HG02759 (cell line): ENCODE measurements at regions not wholly inside any gene's neighbourhood (a gene's known extent, or its start where the extent isn't known, plus 50 kb on each side); places are given as distances from the start of the nearest gene placed in this dataset.

Experiments used
- ATAC-seq: cut with Tn5 transposase; IDR thresholded peaks from one replicate; pipeline ENCODE4 v1.9.1; 2021; ENCODE audit warnings: mild to moderate bottlenecking, moderate library complexity; ENCODE audit not compliant: unreplicated experiment

DNA sequence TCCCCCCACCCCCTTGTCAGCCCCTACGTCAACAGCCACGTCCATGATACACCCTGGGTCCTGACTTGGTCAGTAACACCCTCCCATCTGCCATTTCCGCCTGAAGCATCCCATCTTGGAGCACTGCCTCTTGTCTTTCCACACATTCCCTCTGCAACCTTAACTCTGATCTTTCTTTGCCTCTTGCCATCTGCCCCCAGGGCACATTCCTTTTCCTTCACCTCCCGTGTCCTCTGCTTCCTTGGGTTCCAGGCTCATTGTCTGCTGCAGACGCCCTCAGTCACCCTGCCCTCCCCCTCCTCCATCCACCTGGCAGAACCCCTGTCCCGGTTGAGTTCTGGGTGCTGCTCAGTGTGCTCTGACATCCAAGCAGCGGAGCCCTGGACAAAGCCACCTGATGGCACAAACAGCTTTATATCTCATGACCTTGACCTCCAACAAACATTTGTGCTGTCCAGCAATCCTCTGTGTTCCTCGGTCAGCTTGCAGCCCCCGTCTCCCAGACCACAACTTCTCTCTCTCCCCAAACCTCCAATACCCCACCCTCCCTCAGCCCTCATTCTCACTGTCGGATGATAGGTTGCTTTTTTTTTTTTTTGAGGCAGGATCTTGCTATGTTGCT lies 97.7 kb upstream of the IER5L start:
- ATAC-seq, result no peak

DNA sequence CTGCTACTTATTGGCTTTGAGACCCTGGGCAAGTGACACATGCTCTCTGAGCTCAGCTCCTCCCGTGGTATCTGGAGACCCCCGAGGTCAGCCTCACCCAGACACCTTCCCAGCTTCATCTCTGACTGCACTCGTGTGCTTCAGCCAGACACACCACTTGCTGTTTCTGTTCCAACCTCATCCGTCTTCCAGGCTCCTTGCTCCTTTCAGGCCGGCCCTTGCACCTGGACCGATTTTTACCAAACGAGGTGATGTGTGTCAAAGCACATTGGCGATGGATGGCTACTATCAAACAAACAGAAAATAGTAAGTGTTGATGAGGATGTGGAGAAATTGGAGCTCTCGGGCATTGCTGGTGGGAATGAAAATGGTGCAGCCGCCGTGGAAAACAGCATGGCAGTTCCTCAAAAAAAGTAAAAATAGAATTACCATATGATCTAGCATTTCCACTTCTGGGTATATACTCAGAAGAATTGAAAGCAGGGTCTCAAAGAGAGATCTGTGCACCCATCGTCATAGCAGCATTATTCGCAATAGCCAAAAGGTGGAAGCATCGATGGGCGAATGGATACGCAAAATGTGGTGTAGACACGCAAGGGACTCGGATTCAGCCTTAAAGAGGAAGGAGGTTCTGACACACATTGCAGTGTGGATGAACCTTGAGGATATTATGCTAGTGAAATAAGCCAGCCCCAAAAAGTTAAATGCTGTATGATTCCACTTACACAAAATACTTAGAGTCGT lies 96.1 kb upstream of the IER5L start:
- no peak for ATAC-seq

DNA sequence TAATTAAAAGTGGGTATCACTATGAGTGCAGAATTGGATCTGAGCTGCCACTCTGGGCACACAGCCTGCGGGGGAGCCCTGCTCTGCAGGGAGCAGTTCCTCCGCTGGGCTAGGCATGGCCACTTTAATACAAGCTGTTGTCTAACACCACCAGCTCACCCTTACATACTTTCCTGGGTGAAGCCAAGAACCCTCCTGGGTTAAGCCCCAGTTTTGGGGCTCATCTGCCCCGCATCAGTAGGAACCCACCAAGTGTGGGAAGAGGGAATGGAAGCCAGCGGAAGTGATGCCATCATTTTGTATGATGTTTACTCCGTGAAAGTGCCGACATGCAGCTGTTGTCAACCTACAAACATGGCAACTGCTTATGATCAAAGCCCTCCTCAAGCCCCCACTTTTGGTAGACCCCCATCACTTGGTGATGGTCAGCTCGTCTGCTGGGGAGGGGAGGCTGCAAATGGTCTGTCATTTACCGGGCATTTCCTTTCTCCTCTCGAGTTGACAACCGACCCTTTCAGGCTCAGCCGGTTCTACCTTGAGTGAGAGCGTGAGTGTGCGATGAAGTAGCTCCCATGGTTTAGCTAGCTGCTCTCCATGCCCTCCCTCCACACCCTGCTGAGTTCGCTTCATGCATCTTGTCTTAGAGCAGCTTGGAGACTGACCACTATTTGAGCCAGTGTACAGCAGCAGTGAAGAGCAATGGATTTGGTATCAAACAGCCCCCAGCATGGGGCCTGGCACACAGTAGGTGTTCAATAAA lies 95.3 kb upstream of the IER5L start:
- ATAC-seq, result no peak

DNA sequence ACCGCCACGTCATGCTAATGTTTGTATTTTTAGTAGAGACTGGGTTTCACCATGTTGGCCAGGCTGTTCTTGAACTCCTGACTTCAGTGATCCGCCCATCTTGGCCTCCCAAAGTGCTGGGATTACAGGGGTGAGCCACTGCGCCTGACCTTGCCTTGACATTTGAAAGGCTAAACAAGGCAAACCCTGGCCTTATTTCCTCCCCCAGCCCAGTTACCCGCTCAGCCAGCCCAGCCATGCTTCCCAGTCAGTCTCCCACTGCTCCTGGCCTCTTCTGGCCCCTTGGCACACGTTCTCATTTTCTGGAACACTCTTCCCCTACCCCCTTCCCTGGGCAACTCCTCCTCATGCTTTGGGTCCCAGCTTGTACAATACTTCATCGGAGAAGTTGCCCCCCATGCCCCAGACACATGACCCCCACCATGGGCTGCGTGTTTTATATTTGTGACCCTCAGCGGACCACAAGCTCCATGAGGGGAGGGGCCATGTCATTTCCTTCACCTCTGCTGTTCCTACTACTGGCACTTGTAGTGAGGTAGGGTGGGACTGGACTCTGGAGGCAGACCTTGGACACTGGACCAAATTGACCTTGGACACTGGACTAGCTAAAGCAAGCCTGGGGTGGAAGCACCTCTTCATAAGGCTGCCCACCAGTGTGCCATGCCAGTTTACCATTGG lies 94.4 kb upstream of the IER5L start:
- no peak for ATAC-seq

DNA sequence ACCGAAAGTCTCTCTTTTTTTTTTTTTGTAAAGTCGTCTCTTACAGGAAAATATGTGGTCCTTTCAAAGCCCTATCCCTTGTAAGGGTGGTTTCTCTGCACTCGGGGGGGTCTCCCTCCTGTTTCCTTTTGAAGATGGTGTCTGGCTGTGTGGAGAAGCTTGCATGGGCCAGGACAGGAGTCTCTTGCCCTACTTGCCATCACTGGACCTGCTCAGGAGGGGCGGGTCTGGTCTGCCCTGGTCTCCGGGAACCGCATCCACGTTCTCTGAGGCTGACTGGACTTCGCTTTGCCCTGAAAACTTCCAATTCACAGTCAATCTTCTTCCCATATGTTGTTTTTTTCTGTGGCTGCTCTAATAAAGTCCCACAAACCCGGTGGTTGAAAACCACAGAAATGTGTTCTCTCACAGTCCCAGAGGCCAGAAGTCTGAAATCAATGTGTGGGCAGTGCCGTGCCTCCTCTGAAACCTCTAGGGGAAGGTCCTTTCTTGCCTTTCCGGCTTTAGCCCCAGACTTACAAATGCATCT lies 92.9 kb upstream of the IER5L start:
- peak; percentile 66 for ATAC-seq

DNA sequence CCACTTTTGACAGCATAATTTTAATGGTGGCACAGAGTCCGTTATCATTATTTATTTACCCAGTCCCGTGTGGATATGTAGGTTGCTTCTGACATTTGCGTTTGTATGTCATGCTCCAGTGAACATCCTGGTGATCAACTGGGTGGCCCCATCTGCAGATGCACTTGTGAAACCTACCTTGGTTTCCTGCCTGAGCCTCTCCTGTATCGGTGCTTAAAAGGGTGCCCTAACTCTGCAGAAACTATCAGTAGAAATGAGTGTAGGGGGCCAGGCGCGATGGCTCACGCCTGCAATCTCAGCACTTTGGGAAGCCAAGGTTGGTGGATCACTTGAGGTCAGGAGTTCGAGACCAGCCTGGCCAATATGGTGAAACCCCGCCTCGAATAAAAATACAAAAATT lies 92.1 kb upstream of the IER5L start:
- peak; percentile 71 for ATAC-seq

DNA sequence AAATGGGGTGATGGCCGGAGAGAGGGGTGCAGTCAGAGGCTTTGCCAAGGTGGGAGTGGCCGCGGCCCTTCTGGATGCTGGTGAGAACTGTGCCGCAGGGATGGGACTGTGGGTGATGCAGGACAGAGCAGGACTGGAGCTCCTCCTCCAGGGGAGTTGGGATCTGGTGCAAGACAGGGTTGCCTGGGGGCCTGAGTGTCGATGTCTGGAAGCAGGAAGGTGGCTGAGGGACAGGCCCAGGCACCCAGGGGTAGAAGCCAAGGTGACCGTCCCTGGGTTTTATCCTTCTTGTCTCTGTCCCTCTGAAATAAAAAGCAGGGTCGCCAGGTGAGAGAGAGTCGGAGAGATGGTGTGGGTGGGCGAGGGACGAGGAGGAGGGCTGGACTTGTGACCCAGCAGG lies 89.1 kb upstream of the IER5L start:
- ATAC-seq, result no peak

DNA sequence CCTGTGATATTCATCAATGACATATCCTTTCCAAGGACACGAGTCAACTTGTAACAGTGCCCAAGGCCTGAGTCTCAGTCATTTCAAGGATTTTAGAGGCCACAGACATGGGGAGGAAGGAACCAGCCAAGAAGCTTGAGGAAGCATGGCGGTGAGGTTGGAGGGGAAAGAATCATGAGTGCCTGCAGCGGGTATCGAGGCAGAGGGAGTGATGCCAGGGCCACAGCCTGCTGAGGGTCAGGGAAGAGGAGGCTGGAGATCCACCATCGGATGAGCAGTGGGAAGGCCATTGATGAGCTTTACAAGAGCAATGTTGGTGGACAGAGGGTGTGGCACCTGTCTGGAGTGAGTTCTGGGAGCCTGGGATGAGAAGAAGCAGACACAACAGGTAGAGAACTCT lies 88.5 kb upstream of the IER5L start:
- no peak for ATAC-seq

DNA sequence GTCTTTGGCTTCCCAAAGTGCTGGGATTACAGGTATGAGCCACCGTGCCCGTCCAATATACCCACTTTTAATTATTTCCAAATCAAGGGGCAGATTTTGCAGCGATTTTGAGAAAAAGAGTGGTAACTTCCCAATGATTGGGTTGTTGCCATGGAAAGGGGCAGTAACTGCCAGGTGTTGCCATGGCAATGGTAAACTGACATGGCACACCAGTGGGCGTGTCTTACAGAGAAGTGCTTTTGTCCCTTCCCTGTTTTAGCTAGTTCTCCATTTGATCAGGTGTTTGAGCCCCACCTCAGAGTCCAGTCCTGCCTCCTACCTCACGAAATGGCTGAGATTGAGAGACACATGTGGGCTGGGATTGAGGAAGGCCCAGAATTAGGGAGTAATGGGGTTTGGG lies 86.3 kb upstream of the IER5L start:
- ATAC-seq, result no peak

DNA sequence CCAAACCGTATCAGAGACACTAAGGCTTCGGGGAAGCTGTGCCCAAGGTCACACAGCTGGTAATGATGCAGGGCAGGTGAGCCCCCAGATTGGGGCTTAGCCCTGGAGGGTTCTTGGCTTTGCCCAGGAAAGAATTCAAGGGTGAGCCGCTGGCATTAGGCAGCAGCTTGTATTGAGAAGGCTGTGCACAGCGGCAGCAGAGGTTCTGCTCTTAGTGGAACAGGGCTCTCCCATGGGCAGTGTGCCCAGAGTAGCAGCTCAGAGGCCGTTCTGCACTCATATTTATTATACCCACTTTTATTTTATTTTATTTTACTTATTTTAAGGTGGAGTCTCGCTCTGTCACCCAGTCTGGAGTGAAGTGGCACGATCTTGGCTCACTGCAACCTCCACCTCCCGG lies 85.8 kb upstream of the IER5L start:
- ATAC-seq, result no peak

DNA sequence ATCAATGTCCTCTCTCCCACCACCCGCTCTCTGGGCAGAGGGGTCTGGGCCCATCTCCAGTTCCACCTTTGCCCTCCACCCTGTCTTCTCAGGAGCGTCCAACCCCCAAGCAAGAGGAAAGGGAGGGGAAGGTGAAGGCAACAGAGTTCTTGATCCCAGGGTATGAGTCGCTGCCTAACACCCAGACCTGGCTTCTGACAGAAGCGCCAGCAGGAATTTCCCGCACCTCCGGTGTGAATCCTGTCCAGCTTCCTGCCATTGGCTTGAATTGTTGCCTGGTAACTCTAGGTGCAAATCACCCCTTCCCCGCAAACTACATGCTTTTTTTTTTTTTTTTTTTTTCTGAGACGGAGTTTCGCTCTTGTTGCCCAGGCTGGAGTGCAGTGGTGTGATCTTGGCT lies 84.2 kb upstream of the IER5L start:
- no peak for ATAC-seq

DNA sequence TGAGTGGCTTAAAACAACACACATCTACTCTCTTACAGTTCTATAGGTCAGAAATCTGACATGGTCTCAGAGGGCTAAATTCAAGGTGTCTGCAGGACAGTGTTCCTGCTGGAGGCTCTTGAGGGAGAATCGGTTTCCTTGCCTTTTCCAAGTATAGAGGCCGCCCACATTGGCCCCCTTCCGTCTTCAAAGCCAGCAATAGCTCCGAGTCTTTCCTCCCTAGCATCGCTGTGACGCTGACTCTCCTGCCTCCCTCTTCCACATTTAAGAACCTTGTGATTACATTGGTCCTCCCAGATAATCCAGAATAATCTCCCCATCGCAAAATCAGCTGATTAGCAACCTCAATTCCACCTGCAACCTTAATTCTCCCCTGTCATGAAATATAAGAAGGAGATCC lies 81.3 kb upstream of the IER5L start:
- ATAC-seq, result no peak

DNA sequence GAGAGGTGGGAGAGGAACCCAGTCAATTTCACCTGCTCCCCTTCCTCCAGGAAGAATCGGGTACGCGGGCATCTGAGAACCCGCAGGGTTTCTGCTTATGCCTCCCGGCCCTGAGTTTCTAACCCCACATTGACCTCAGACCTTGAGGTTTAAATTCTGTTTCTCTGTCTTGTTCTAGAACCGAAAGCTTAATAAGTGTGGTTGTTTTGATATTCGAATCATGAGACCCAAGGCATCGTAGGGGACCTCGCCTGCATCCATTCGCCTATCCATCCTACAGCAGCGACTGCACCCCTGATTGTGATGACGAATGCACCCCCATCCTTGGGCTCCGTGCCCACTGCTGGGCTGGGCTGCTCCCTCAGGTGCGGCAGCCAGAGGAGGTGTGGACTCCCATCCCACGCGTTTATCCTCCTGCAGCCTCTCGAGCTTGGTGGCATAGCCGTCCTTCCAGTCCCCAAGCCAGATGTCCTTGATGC lies 80.8 kb upstream of the IER5L start:
- no peak for ATAC-seq

DNA sequence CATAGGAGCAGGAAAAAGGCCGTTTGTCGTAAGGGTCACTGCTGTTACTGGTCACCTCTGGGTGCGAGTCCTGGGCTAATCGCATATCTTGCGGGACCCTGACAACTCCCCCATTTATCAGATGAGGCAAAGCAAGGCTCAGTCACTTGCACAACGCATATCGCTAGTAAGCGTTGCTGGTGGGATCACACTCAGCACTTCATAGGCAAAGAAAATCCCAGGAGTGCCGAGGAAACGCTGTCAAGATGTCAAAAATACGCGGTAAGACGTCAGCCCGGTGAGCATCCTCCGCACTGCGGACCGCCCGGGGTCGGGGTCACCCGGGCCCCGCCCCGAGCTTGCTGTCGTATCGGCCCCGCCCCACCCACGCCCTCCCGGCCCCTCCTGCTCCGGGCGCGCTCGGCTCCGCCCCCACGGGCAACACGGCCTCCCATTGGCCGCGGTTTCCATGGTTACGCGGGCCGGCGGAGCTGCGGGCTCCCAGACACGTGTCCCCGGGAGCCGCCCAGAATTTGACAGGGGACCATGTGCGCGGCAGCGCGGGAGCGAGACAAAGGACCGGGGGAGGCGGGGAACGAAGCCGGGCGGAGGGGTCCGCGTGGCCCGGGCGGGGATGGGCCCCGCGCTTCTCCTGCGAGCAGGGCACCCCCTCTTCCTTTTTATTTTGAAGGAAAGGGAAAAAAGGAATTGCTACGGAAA lies 80.2 kb upstream of the IER5L start:
- no peak for ATAC-seq

DNA sequence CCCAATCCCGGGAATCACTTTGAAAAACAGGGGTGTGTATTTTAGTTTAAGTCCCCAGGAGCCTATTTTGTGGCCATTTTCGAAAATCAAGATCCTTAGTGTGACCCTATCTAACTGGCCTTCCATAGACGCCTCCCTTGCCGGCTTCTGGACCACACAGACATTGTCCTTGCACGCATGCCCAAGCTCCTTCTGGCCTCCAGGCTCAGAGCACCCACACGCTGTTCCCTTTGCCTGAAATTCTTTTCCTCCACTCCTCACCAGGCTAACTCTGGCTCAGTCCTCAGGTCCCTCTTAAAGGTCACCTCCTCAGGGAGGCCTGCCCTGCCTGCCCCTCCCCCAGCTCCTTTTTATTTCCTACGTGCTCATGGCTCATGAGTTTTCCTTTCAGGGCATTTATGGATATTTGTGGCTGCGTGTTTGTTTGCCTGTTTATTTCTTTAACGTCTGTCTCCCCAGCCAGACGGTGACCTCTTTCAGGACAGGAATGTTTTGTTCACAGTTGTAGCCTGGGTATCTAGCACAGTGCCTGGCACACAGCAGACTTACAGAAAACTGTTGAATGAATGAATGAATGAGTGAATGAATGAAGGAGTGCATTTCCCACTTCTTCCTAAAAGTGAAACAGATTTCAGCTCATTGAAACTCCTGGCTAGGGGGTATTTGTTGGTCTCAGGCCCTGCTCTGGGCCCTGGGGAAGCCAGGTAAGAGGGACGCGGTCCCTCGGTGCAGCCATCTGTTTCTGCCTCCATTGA lies 79.1 kb upstream of the IER5L start:
- ATAC-seq, result no peak

DNA sequence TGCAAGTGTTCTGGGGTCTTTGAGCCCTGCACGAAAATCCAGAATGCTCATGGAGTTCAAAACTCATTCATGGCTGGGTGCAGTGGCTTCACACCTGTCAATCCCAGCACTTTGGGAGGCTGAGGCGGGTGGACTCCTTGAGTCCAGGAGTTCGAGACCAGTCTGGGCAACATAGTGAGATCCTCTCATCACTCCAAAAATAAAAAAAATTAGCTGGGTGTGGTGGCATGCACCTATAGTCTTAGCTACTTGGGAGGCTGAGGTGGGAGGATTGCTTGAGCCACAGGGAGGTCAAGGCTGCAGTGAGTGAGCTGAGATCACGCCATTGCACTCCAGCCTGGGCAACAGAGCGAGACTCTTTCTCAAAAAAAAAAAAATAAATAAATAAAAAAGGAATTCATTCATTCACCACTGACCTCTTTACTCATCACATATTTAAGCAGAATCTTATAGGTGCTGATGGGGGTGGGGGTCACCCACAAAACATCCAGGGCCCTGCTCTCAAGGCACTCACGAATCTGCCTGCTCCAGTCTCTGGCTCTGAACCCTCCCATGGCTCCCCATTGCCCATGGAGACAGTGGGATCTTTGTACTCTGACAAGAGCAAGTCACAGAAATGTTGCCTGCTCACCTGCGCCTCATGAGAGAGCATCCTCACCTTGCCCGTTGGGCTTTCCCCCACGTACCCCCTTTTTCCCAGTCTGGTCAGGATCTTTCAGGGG lies 76.7 kb upstream of the IER5L start:
- ATAC-seq, result no peak

DNA sequence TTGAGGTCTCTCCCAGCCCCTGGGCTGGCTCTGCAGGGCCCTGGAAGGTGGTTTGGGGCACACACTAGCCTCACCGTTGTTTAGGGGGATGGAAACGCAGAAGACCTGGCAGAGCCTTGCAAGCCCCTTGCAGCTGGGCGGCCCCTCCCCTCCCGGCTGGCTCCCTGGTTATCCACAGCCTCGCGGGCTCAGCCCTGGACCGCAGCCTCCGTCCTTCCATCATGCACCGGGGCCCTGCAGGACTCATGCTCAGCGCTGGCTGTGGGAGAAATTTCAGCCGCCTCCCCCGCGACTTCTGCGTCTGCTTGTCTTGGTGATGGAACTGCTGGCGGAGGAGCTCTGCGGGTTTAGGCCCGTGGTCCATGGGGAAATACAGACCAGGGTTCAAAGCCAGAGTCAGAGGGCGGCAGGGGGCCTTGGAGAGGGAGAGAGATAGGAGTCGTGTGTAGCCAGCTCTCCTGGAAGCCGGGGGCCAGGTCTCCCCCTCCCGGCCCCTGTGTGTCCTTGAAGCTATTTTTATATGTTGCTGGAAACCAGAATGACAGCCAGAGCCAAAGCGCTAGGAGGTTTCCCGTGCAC lies 75.8 kb upstream of the IER5L start:
- ATAC-seq, result no peak

DNA sequence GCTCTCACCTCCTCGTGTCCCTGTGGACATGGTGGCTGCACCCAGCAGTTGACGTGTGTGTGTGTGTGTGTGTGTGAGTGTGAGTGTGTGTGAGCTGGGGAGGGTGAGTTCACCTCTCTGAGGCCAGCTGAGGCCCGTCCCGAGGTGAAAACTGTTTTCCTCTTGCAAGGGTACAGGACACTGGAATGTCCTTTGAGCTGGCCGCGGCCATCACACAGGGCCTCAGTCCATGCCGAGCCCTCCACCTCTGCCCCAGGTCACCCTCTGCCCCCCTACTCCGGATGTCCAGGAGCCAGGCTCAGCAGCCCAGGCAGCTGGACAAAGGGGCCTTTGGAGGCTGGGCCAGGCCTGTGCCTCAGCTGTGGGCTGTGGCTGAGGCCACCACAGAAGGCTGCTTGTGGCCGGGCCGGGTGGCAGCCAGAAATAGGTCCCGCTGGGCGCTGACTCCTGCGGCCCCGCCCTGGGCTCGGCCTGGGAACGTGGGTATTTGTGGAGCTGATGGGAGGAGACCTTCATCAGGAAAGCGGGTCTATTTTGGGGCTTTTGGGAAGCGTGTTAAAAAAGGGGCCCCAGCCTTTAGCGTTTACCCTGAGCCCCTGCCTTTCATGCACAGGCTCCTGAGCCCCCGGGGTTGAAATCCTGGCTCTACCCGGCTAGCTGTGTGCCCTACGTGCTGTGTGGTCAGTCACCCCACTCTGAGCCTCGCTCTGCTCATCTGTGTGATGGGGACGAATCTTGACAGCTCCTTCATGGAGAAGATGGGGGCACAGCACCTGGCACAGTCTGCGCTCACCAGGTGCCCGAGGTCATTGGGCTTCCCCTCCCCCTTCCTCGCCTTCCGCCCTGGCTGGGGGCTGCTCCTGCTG lies 75.1 kb upstream of the IER5L start:
- ATAC-seq, result no peak
